Ecto neural progenitor cell (in vitro differentiated cells): ENCODE measurements at regions not wholly inside any gene's neighbourhood (a gene's known extent, or its start where the extent isn't known, plus 50 kb on each side); places are given as distances from the start of the nearest gene placed in this dataset.
"Not testable (repeated sequence)": the region's sequence is repeated elsewhere in the genome, so short reads cannot be mapped to it uniquely, and the experiment has no call there.

Experiments used
- DNase-seq: peaks from one replicate; pipeline ENCODE4 v3.0.0-alpha.2; 2018; ENCODE audit warnings: low spot score

DNA sequence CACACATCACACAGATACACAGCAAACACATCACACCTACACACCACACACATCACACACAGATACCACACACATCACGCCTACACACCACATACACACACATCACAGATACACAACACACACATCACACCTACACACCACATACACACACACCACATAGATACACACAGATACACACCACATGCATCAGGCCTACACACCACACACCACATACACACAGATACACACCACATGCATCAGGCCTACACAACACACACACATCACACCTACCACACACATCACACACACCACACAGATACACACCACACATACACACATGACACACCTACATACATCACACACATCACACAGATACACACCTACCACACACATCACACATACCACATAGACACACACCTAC, 158.8 kb downstream of the NDUFA10 start:
- DNase-seq, result peak; percentile 15

- DNase-seq, result not testable (repeated sequence)
Observed at GRCh38 chr2:239865856-239866255, 159.3 kb downstream of the NDUFA10 start.

DNA sequence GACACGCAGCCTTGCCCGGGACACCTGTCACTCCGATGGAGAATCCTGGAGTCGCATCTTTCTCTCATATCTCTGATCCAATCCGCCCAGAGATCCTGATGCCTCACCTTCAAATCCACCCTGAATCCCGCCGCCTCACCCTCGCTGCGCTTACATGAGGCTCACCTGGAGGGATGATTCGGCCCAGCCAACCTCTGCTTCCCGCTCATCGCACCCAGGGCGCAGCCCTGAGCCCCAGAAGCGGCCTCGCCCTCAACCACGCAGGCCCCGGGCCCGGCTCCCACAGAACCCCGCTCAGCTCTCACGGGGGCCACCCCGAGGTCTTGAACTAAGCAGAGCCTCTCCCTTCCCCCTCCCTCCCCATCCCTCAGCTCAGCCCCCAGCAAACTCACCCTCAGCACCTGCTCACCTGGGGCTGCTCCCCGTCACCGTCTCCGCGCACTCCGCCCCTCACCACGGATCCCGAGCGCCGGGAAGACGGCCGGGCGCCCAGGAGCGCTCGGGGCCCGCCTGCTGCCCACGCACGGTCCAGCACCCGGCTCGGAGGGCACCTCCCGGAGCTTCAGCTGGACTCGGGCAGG, 160.0 kb downstream of the NDUFA10 start:
- no peak for DNase-seq

- DNase-seq, result no peak
Observed at GRCh38 chr2:239864247-239865058, 160.7 kb downstream of the NDUFA10 start.

- no peak for DNase-seq
Observed at GRCh38 chr2:239862613-239863012, 162.5 kb downstream of the NDUFA10 start.

DNA sequence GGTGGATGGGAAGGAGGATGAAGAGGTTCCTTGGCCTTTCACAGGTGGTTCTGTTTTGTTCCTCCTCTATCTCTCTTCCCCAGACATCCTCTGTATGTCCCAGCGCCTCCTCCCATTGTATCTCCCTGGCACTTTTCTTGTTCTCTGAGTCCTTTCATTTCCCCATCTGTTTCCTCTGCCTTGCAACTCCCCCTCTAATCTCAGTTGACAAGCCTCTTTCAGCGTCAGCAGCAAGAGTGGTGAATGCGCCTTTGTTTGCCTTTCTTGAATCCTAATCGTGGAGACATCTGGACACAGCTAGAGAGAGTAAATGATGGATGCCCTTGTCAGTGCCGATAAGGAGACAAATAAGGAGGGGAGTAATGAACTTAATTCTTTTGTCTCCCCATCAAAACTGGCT, 167.0 kb downstream of the NDUFA10 start:
- DNase-seq, result peak; percentile 45

DNA sequence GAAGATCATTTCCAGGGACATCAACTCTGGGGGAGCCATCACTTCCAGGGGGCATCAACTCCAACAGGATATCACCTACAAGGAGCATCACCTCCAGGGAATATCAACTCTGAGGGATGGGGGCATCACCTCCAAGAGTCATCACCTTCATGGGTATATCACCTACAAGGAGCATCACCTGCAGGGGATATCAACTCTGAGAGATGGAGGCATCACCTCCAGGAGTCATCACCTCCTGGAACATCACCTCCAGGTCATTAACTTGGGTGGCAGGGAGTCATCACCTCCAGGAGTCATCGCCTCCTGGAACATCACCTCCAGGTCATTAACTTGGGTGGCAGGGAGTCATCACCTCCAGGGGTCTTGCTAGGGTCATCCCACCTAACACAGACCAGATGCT, 167.6 kb downstream of the NDUFA10 start:
- no peak for DNase-seq

DNA sequence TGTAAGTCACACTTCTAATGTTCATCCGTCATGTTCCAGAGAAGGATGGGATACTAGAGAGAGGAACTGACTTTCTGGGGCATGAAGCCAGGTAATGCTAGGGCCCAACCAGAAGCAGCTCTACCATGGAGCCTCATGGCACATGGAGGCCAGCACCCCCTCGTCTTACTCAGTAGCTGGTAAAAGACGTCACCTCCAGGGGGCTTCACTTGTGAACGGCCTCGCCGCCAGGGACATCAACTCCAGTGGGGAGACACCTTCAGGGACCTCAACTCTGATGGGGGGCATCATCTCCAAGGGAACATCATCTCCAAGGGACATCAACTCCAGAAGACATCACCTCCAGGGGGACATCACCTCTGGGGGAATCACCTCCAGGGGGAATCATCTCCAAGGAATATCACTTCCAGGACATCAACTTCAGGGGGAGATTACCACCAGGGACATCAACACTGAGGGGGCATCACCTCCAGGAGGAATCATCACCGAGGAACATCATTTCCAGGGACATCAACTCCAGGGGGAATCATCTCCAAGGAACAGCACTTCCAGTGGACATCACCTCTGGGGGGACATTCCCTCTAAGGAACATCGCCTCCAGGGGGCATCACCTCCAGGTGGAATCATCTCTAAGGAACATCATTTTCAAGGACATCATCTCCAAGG, 168.4 kb downstream of the NDUFA10 start:
- no peak for DNase-seq

DNA sequence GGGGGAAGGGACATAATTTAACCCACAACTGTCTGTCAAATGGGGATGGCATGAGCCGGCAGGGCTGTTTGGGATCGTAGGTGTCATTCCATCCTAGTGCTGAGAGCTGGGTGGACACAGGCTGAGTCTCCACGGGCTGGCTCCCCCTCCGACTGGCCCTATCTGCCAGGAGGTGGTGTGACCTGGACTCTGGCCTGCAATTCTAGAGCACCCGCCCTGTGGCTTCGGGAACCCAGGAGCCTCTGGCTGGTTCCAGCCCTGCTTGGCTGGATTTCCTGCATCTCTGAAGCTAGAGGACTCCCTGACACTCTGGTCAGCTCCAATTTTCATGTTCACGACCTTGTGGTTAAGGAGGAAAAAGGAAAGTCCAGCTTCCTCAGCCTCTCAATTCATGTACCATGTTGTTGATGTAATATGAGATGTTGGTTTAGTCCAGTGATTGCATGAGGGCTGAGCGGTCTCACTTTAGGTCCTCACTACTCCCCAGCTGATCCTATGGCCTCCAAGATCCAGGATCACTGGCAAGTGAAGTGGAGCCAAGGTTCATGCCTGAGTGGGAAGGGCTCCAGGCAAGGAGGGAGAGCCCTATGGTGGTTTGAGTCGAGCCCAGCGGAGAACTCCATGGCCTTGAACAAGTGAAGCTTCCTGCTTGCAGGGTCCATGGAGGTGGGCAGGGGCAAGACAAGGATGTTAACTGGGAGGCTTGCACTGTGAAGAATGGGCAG, 169.1 kb downstream of the NDUFA10 start:
- DNase-seq, result no peak

DNA sequence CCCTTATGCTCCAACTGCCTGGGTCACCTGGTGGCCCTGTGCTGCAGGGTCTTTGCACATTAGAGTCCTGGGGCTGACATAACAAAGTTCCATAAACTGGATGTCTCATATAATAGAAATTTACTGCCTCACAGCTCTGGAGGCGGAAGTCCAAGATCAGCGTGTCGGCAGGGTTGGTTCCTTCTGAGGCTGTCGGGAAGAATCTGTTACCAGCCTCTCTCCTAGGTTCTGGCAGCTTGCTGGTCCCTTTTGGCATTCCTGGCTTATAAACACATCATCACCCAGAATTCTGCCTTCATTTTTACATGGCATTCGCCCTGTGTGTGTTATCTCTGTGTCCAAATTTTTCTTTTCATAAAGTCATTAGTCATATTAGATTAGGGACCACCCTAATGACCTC, 170.5 kb downstream of the NDUFA10 start:
- DNase-seq, result no peak

DNA sequence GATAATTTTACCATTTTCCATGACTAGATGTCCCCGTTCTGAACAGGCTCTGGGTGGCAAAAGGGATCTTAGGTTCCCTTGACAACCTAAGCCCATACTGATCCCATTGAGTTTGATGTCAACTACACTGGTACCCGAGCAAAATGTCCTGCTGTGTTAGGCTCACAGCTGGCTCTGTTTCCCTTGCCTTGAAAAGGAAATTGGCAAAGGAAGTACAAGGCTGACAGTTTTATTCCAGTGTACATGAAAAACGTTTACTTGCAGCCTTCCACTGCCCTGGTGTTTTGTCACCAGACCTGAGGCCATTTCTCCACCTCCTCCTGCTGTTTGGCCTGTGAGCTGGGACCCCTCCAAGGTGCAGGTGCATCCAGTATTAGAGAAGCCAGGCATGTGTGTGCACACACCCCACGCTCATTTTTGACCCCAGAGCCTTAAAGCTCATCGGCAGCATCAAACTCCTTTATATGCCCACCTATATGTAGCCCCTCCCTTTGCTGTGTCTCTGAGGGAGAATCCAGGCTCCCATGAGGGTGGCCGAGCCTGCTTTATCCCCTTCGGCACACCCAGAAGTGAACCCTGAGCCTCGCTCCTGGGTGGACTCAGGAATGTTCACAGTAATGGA, 171.3 kb downstream of the NDUFA10 start:
- no peak for DNase-seq

- peak; percentile 39 for DNase-seq
Observed at GRCh38 chr2:239853121-239853520, 172.0 kb downstream of the NDUFA10 start.

DNA sequence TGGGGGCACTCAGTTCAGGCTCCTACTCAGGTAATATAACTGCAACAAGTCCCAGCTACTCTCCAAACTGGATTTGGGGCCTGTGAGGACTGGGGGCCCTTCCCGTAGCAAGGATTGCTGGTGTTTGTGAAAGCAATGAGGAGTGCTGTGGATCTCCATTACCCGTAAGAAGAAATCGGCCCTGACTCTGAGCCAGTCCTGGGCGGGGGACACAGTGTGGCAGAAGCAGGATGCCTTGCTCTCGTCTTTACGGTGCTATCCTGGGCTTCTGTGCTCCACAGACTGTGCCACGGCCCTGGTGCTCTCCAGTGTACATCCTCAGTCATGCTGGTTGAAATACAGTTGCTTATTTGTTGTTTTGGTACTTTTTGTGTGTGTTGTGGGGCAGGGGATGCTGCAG, 172.9 kb downstream of the NDUFA10 start:
- no peak for DNase-seq

DNA sequence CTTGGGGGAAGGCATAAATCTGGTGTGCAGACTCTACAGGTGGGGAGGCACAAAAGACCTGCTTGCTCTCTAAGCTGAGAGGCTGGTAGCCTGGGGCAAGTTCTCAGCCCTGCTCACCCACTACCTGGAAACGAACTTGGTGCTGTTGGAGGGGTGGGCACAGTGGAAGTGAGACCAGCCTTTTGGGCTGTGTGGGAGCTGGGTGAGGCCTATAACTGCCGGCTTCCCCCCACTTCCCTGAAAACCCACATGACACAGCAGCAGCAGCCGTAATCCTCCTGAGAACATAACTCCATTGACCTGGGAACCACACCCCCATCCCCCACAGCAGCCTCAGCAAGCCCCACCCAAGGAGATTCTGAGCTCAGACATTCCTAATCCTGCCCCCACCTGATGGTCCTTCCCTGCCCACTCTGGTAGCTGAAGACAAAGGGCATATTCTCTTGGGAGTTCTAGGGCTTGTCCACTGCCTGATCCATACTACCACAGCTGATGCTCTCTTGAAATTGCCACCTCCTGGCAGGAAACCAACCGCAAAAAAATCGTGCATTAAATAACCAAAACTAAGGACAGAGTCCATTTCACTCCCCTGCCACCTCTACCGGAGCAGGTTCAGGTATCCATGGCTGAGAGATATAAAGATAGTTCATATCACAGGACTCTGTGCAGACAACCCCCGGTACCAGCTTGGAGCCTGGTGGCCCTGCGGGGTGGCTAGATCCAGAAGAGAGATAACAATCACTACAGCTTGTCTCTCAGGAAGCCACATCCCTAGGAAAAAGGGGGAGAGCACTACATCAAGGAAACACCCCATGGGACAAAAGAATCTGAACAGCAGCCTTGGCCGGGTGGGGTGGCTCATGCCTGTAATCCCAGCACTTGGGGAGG, 178.1 kb downstream of the NDUFA10 start:
- no peak for DNase-seq

- DNase-seq, result no peak
Observed at GRCh38 chr2:239845968-239846367, 179.2 kb downstream of the NDUFA10 start.

DNA sequence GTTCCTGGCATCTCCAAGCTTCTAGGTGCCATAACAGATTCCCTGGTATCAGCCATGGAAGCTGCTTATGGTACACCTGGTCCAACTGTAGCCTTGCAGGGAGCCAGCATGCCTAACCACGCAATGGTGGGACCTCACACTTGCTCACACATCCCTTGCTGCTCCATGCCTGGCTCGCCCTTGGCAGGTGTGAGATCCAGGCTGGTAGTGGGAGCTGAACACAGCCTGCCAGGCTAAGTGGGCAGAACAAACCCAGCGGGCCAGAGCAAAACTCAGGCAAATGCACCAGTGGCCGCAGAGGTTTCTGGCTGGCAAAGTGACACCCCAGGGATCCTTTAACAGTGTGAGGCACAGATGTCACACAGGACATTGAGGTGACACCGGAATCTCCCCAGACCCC, 185.8 kb downstream of the NDUFA10 start:
- DNase-seq, result no peak

DNA sequence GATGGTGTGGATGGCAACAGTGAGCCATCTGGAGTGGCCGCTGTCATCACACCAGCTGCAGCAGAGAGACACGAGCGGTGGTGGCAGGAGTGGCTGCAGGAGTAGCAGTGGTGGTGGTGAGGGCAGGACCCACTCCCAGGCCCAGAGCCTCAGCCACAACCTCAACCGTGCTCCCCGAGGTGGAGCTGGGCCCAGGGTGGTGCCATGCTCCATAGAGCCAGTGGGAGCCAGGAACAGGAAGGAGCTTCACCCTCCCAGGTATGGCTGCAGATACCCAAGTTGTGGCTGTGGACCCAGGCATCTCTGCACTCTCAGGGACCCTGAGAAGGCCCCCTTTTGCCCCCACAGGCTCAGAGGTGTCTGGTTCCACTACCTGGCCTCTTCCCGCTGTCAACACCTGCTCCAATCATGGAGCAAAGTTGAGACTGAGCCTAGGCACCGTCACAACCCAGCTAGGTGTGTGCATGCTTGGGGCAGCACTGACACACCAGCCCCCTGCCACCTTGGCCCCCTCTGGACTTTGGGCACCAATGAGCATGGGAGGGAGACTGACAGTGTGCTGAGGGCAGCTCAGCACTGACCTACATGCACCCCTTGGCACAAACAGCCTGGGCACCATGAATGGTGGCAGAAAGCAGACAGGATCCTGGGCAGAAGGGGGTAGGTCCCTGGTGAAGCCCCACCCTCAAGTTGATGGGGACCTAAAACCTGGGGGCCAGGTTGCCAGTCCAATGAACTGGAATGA, 188.9 kb downstream of the NDUFA10 start:
- no peak for DNase-seq

GRCh38 chr2:239835056-239835455, 190.1 kb downstream of the NDUFA10 start:
- no peak for DNase-seq

GRCh38 chr2:239834143-239834542, 191.0 kb downstream of the NDUFA10 start:
- DNase-seq, result no peak
